Vagina (tissue), 2 donors: ENCODE measurements at regions not wholly inside any gene's neighbourhood (a gene's known extent, or its start where the extent isn't known, plus 50 kb on each side); places are given as distances from the start of the nearest gene placed in this dataset.

Experiments used
- DNase-seq, 2 donors: peaks; one replicate each; pipeline ENCODE4 v3.0.0-alpha.2; 2017; ENCODE audit errors: extremely low spot score in 2 of 2
- H3K27ac ChIP-seq: fragments of 200-600 bp; sonication (generic); one replicate; pipeline ENCODE4 v1.5.1; 2019
- H3K27me3 ChIP-seq: fragments of 200-600 bp; sonication (generic); one replicate; pipeline ENCODE4 v1.5.1; 2019
- H3K36me3 ChIP-seq, 2 donors: fragments of 200-600 bp; sonication (generic); one replicate each; pipeline ENCODE4 v1.5.1; 2017 to 2019
- H3K4me1 ChIP-seq: fragments of 200-600 bp; sonication (generic); one replicate; pipeline ENCODE4 v1.5.1; 2019
- H3K4me3 ChIP-seq, 2 donors: fragments of 200-600 bp; sonication (generic); 1 replicate in 1 of 2; 2 replicates in 1 of 2; pipeline ENCODE4 v1.5.1; 2016 to 2019
- H3K9me3 ChIP-seq: fragments of 200-600 bp; sonication (generic); one replicate; pipeline ENCODE4 v1.5.1; 2019
- POLR2A ChIP-seq, 2 donors: fragments of 450-650 bp; IDR thresholded peaks; one replicate each; pipeline ENCODE4 v1.6.1; 2017; ENCODE audit warnings: antibody characterized with exemption in 2 of 2, mild to moderate bottlenecking in 2 of 2, moderate library complexity in 2 of 2
- POLR2AphosphoS5 ChIP-seq, 2 donors: sonication (generic); formaldehyde crosslinking; IDR thresholded peaks; one replicate each; pipeline ENCODE4 v1.9.0; 2017; ENCODE audit warnings: antibody characterized with exemption in 2 of 2, mild to moderate bottlenecking in 2 of 2, low read depth in 1 of 2; ENCODE audit not compliant: insufficient read depth in 1 of 2
- intact Hi-C: fragments of 100-400 bp; cut with DNase I; formaldehyde crosslinking; loops from one replicate; pipeline ENCODE4 v1.15.1; 2023
- TF ChIP-seq, protein P1 (sequence below), 3 experiments: fragments of 450-650 bp in 2 of 3; fragments of 200-600 bp in 1 of 3; sonication (generic) in 1 of 3; IDR thresholded peaks; one replicate each; pipeline ENCODE4 v1.5.1; 2017 to 2019; ENCODE audit warnings: antibody characterized with exemption in 3 of 3, mild to moderate bottlenecking in 2 of 3, moderate library complexity in 2 of 3

DNA sequence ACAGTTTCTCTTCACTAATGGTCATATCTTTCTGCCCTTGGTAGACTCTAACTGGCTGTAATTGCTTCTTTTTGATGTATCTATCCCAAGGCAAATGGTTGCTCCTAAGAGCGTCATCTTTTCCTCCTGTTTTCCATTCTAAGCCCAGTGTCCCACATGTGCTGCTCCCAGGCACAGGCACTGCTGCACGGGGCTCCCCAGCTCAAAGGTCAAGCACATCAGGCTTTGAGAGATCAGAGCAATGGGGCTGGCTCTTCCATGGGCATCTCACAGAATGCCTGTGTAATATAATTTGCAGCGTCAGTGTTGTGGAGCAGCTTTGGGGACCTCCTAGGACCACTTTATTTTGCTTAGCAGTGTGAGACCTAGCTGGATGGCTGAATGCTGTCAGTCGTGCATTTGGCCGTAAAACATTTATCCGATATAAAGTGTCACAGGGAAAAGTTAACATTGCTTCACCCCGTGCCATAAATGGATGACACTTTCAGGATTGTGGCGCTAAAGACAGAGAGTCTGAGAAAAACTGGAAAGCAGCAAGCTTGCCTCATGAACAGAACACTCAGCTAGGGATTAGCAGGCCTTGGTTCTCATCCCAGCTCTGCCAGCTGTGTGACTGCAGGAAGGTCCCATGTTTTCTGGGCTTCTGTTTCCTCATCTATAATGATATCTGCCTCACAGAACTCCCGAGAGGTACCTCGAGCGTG, 277.5 kb upstream of the TBL1XR1 start:
- Histone ChIP-seq H3K4me3 (no peak overlapping the region), H3K36me3 (no peaks in the 10 kb centered on the region), H3K27me3 (no peaks in the 10 kb centered on the region), H3K27ac (no peak overlapping the region), H3K9me3 (no peaks in the 10 kb centered on the region), H3K4me1 (peaks cover 32% of the 10 kb centered on the region)
- no peak for DNase-seq
- intact Hi-C loops = no loop called here
- TF ChIP-seq POLR2A (IDR thresholded peaks at IDR 0.05) (no peak), POLR2AphosphoS5 (IDR thresholded peaks at IDR 0.05; ENCODE audit: insufficient read depth in 1 of 2, low read depth in 1 of 2) (no peak)
- TF ChIP-seq, protein P1, sequence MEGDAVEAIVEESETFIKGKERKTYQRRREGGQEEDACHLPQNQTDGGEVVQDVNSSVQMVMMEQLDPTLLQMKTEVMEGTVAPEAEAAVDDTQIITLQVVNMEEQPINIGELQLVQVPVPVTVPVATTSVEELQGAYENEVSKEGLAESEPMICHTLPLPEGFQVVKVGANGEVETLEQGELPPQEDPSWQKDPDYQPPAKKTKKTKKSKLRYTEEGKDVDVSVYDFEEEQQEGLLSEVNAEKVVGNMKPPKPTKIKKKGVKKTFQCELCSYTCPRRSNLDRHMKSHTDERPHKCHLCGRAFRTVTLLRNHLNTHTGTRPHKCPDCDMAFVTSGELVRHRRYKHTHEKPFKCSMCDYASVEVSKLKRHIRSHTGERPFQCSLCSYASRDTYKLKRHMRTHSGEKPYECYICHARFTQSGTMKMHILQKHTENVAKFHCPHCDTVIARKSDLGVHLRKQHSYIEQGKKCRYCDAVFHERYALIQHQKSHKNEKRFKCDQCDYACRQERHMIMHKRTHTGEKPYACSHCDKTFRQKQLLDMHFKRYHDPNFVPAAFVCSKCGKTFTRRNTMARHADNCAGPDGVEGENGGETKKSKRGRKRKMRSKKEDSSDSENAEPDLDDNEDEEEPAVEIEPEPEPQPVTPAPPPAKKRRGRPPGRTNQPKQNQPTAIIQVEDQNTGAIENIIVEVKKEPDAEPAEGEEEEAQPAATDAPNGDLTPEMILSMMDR (IDR thresholded peaks at IDR 0.05) = no peak

DNA sequence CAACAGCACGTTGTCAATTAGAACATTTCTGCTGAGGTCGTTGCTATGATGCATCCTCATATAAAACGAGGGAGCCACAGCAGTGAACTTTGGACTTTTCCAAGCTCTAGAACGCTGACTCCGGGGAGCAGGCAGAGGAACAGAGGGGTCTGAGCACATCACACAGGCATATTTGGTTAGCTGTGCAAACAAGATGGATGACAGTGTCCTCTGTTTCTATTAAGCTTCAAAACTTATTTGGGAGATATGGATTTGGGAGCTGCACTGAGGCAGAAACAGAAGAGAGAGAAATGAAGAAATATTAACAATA, 278.0 kb upstream of the TBL1XR1 start:
- H3K4me3 ChIP-seq = no peak overlapping the region
- TF ChIP-seq POLR2AphosphoS5 (IDR thresholded peaks at IDR 0.05; ENCODE audit: insufficient read depth in 1 of 2, low read depth in 1 of 2) (no peak), POLR2A (IDR thresholded peaks at IDR 0.05) (no peak)
- TF ChIP-seq, protein P1 (IDR thresholded peaks at IDR 0.05) = no peak
- no peaks in the 10 kb centered on the region for H3K9me3 ChIP-seq
- peaks cover 31% of the 10 kb centered on the region for H3K4me1 ChIP-seq
- intact Hi-C loops = no loop called here
- H3K27me3 ChIP-seq = no peaks in the 10 kb centered on the region
- H3K27ac ChIP-seq = no peak overlapping the region
- DNase-seq = no peak
- no peaks in the 10 kb centered on the region for H3K36me3 ChIP-seq

DNA sequence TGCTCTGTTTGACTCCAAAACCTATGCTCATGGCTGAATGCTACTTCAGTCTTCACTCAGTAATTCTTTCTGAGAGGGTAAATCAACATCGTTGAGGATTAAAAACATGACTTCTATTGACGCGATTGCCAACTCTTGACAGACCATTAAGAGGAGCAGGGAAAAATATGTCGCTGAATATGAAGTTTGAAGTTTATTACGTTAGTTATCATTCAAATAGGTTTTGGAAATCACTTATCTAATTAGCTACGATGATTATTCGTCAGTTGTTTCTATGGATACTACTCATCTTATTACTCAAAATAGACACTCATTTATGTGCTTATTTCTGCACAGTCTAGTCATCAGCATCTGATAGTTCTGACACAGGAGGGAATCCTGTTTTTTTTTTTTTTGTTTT, 279.2 kb upstream of the TBL1XR1 start:
- Histone ChIP-seq H3K4me1 (peaks cover 31% of the 10 kb centered on the region), H3K27ac (no peak overlapping the region), H3K9me3 (no peaks in the 10 kb centered on the region), H3K27me3 (no peaks in the 10 kb centered on the region), H3K36me3 (no peaks in the 10 kb centered on the region), H3K4me3 (no peak overlapping the region)
- no peak for TF ChIP-seq POLR2AphosphoS5 (IDR thresholded peaks at IDR 0.05; ENCODE audit: insufficient read depth in 1 of 2, low read depth in 1 of 2)
- TF ChIP-seq, protein P1 (IDR thresholded peaks at IDR 0.05) = no peak
- no peak for TF ChIP-seq POLR2A (IDR thresholded peaks at IDR 0.05)
- DNase-seq = no peak
- intact Hi-C loops = no loop called here

DNA sequence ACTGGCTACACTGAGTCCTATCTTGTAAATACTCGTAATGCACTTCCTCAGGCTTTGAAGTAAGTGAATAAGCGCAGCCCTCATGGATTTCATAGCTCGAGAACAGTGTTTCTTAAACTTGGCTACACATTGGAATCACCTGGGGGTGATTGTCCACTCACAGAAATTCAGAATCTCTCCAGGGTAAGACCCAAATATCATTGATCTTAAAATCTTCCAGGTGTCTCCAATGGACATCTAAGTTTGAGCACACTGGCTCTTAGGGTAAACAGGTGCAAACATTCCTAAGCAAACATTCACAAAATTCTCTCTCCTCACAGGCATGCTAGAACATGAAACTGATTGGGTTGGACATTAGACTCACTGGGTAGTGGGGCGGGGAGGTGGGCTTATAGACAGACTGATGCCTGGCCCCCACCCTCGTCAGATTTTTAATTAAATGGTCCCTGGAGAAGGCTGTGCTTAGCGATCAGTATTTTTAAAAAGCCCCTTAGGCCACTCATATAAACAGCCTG, 279.7 kb upstream of the TBL1XR1 start:
- no peak for DNase-seq
- H3K36me3 ChIP-seq = no peaks in the 10 kb centered on the region
- no peak overlapping the region for H3K27ac ChIP-seq
- no peak overlapping the region for H3K4me3 ChIP-seq
- intact Hi-C loops = no loop called here
- peaks cover 36% of the 10 kb centered on the region for H3K4me1 ChIP-seq
- no peaks in the 10 kb centered on the region for H3K9me3 ChIP-seq
- H3K27me3 ChIP-seq = no peaks in the 10 kb centered on the region
- TF ChIP-seq POLR2AphosphoS5 (IDR thresholded peaks at IDR 0.05; ENCODE audit: insufficient read depth in 1 of 2, low read depth in 1 of 2) = no peak
- TF ChIP-seq, protein P1 (IDR thresholded peaks at IDR 0.05) = no peak
- TF ChIP-seq POLR2A (IDR thresholded peaks at IDR 0.05) = no peak

DNA sequence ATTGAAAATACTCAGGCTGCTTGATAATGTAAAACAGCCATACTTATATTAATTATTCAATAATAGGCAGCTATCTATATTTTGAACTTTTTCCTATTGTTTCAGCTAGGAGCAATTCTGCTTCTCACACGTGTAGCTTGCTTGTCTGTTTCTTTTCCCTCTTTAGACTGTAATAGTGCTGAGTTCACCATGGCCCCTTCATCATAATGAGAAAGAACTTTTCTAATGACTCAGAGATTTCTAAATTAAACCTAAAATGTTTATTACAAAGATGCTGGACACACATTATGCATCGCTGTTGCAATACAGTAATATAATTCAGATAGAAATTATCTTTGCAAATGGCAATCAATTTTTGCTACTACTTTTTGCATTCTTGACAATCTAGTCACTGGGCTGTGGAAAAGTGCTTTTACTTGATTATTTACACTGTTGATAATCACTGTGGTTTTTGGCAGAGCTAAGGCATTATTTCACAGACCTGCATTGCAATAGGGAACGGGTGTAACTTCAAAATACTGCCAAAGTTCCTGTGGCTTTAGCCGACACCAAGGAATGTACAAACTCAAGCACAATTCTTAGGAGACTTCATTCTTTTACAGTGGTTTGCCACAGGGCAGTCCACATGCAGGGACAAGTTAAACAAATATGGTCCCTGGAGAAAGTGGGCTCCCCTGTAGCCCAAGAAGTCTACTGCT, 281.0 kb upstream of the TBL1XR1 start:
- Histone ChIP-seq H3K4me3 (no peak overlapping the region), H3K4me1 (peaks cover 45% of the 10 kb centered on the region), H3K27me3 (no peaks in the 10 kb centered on the region), H3K27ac (peak overlapping the region; percentile 66), H3K9me3 (no peaks in the 10 kb centered on the region), H3K36me3 (no peaks in the 10 kb centered on the region)
- TF ChIP-seq POLR2AphosphoS5 (IDR thresholded peaks at IDR 0.05; ENCODE audit: insufficient read depth in 1 of 2, low read depth in 1 of 2) = peak; percentile 36 to 77
- TF ChIP-seq POLR2A (IDR thresholded peaks at IDR 0.05) = no peak
- intact Hi-C loops = no loop called here
- no peak for DNase-seq
